Uterus (tissue), 3 donors: ENCODE measurements at regions not wholly inside any gene's neighbourhood (a gene's known extent, or its start where the extent isn't known, plus 50 kb on each side); places are given as distances from the start of the nearest gene placed in this dataset.

Source experiments
- DNase-seq, 2 donors: peaks; one replicate each; pipeline ENCODE4 v3.0.0-alpha.2; 2019 to 2020
- H3K27ac ChIP-seq, 2 donors: fragments of 200-600 bp; sonication (generic); 1 replicate in 1 of 2; 2 replicates in 1 of 2; pipeline ENCODE4 v1.5.1; 2016 to 2018
- H3K27me3 ChIP-seq, 2 donors: fragments of 200-600 bp; sonication (generic); one replicate each; pipeline ENCODE4 v1.5.1; 2018 to 2019; ENCODE audit warnings: control low read depth in 1 of 2
- H3K36me3 ChIP-seq, 2 donors: fragments of 200-600 bp; sonication (generic); one replicate each; pipeline ENCODE4 v1.5.1; 2019; ENCODE audit warnings: control low read depth in 1 of 2
- H3K4me1 ChIP-seq, 2 donors: fragments of 200-600 bp; sonication (generic); one replicate each; pipeline ENCODE4 v1.5.1; 2018 to 2019; ENCODE audit warnings: control low read depth in 1 of 2
- H3K4me3 ChIP-seq, 2 donors: fragments of 200-600 bp; sonication (generic); 1 replicate in 1 of 2; 2 replicates in 1 of 2; pipeline ENCODE4 v1.5.1; 2018 to 2019; ENCODE audit warnings: mild to moderate bottlenecking in 1 of 2
- H3K9me3 ChIP-seq, 2 donors: fragments of 200-600 bp; sonication (generic); one replicate each; pipeline ENCODE4 v1.5.1; 2019; ENCODE audit warnings: control low read depth in 1 of 2
- POLR2A ChIP-seq, 2 donors: fragments of 450-650 bp; IDR thresholded peaks; one replicate each; pipeline ENCODE4 v1.6.1; 2016; ENCODE audit warnings: antibody characterized with exemption in 2 of 2, mild to moderate bottlenecking in 1 of 2, moderate library complexity in 1 of 2
- intact Hi-C: fragments of 100-400 bp; cut with DNase I; formaldehyde crosslinking; loops from one replicate; pipeline ENCODE4 v1.15.1; 2023; ENCODE audit warnings: low total_unique reads
- TF ChIP-seq, protein P1 (sequence below), 4 experiments: fragments of 200-600 bp in 2 of 4; fragments of 450-650 bp in 2 of 4; sonication (generic) in 2 of 4; IDR thresholded peaks; one replicate each; pipeline ENCODE4 v1.5.1; 2016 to 2019; ENCODE audit warnings: antibody characterized with exemption in 4 of 4, mild to moderate bottlenecking in 2 of 4, moderate library complexity in 1 of 4
- donor health status: DM: yes; HTN: yes; CAD: no.

DNA sequence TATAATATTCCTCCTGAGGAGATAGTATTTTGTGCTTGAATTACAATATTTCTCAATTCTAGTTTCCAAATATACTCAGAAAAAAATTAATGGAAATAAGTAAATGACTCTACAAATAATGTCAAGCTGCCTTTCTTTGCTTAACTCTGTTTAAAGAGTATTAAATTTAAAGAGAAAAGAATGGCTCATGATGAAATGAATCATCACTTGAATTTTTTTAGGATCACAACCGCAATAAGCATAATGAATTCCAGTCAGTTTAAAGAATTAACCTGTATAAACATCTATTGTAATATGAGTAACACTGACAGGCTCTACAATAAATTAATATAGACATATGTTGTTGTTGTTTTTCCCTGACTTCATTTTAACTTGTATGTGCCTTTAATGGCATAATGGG lies 266.2 kb upstream of the ADGRB3 start:
- Histone ChIP-seq H3K27me3 (no peaks in the 10 kb centered on the region), H3K9me3 (no peaks in the 10 kb centered on the region), H3K27ac (no peak overlapping the region), H3K4me3 (no peak overlapping the region), H3K36me3 (no peaks in the 10 kb centered on the region), H3K4me1 (no peaks in the 10 kb centered on the region)
- no peak for TF ChIP-seq POLR2A (IDR thresholded peaks at IDR 0.05)
- TF ChIP-seq, protein P1, sequence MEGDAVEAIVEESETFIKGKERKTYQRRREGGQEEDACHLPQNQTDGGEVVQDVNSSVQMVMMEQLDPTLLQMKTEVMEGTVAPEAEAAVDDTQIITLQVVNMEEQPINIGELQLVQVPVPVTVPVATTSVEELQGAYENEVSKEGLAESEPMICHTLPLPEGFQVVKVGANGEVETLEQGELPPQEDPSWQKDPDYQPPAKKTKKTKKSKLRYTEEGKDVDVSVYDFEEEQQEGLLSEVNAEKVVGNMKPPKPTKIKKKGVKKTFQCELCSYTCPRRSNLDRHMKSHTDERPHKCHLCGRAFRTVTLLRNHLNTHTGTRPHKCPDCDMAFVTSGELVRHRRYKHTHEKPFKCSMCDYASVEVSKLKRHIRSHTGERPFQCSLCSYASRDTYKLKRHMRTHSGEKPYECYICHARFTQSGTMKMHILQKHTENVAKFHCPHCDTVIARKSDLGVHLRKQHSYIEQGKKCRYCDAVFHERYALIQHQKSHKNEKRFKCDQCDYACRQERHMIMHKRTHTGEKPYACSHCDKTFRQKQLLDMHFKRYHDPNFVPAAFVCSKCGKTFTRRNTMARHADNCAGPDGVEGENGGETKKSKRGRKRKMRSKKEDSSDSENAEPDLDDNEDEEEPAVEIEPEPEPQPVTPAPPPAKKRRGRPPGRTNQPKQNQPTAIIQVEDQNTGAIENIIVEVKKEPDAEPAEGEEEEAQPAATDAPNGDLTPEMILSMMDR (IDR thresholded peaks at IDR 0.05), result no peak
- no peak for DNase-seq
- intact Hi-C loops, result no loop called here

DNA sequence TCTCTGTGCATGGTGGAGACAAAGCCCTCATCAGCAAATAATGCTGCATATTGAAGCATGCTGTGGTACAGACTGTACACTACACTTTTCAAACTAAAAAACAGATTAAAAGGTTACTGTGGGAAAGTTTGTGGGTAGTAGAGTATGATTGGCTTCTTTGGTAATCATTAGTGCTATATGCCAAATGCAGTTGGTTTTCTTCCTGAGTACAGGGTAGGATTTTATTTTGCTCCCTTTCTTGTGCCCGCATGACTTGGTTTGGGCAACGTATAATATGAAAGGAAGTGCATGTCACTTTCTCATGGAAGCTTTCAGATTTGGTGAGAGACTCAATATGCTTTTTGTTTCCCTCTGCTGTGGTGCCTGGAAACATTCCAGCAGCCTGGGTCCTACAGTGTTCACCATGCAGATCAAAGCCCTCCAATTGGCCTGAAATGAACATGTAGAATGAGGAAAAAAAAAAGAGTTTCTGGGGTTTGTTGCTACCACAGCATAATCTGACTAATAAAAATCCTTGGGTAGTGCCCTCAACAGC lies 270.7 kb upstream of the ADGRB3 start:
- Histone ChIP-seq H3K4me1 (no peaks in the 10 kb centered on the region), H3K4me3 (no peak overlapping the region), H3K27ac (no peak overlapping the region), H3K9me3 (no peaks in the 10 kb centered on the region), H3K36me3 (no peaks in the 10 kb centered on the region), H3K27me3 (no peaks in the 10 kb centered on the region)
- intact Hi-C loops, result no loop called here
- DNase-seq, result no peak
- TF ChIP-seq, protein P1 (IDR thresholded peaks at IDR 0.05), result no peak
- TF ChIP-seq POLR2A (IDR thresholded peaks at IDR 0.05), result no peak

DNA sequence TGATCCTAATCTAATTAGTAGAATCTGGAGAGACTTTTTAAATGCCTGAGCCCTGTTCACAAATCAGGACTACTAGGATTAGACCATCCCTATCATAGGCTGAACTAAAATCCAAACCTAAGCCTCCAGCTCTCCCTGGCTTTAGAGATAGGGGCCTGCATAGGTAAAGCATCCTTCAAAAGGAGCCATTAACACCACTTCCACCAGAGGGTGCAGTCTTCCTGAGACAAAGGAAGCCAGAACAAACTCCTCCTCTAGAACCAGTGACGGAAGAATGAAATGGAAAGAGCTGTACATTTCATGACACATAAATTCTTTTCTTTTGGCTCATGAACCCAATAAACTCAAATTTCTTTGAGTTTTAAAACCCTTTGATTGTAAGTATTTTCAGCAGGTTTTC lies 291.2 kb upstream of the ADGRB3 start:
- TF ChIP-seq, protein P1 (IDR thresholded peaks at IDR 0.05), result peak in 1 of 4 experiments; percentile 4
- TF ChIP-seq POLR2A (IDR thresholded peaks at IDR 0.05), result no peak
- Histone ChIP-seq H3K27ac (no peak overlapping the region), H3K36me3 (no peaks in the 10 kb centered on the region), H3K4me3 (no peak overlapping the region), H3K9me3 (no peaks in the 10 kb centered on the region), H3K27me3 (no peaks in the 10 kb centered on the region), H3K4me1 (no peaks in the 10 kb centered on the region)
- DNase-seq, result no peak
- intact Hi-C loops, result no loop called here

DNA sequence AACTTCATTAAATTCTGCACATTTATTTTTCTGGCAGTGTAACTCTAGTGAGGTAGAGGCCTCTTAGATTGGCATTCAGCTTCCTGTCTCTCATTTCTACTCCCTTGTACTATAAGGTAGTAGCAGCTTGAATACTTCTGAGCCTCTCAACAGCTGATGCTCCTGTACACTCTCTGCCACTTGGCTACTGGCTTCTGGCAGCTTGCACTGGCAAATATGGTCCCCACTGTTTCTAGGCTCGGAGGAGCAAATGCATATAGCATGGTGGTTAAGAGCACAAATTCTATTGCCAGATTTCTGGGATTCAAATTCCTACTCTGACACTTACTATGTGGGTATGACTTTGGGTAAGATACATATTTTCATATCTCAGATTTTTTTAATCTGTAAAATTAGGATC lies 292.8 kb upstream of the ADGRB3 start:
- Histone ChIP-seq H3K27ac (no peak overlapping the region), H3K27me3 (no peaks in the 10 kb centered on the region), H3K4me3 (no peak overlapping the region), H3K4me1 (no peaks in the 10 kb centered on the region), H3K36me3 (no peaks in the 10 kb centered on the region), H3K9me3 (no peaks in the 10 kb centered on the region)
- no peak for TF ChIP-seq POLR2A (IDR thresholded peaks at IDR 0.05)
- TF ChIP-seq, protein P1 (IDR thresholded peaks at IDR 0.05), result no peak
- intact Hi-C loops, result no loop called here
- DNase-seq, result no peak

DNA sequence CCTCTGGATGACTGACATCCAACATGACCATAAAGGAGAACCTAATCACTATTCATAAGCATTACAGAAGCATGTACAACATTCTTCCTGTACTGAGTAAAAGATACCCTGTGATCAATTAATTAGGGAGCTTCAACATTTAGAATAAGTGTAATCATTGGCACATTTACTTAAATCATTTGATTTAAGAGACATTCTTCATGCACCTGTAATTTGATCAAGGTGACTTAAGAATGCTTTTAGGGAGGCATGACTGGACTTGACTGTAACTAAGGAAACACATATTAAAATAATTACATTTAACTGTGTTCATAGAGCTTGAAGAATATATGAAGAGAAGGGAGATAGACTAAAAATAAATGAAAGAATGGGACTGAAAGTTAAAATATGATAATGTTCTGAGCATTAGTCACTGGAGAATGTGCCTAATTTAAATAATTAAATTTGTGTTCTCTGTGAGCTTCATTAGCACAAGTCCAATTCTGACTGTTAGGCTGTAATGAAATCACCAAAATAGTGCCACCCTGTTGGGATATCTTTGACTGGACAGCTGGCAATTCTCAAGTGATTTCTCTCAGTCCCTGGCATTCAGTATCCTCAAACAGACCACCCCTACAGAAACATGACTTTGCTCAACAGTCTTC lies 295.5 kb upstream of the ADGRB3 start:
- no peak for DNase-seq
- H3K27ac ChIP-seq, result no peak overlapping the region
- intact Hi-C loops, result no loop called here
- H3K9me3 ChIP-seq, result no peaks in the 10 kb centered on the region
- H3K4me3 ChIP-seq, result no peak overlapping the region
- H3K4me1 ChIP-seq, result no peaks in the 10 kb centered on the region
- TF ChIP-seq, protein P1 (IDR thresholded peaks at IDR 0.05), result no peak
- TF ChIP-seq POLR2A (IDR thresholded peaks at IDR 0.05), result no peak
- H3K36me3 ChIP-seq, result no peaks in the 10 kb centered on the region
- no peaks in the 10 kb centered on the region for H3K27me3 ChIP-seq
